SIG-M5 (cell line): ENCODE measurements at regions not wholly inside any gene's neighbourhood (a gene's known extent, or its start where the extent isn't known, plus 50 kb on each side); places are given as distances from the start of the nearest gene placed in this dataset.
"Not testable (repeated sequence)": the region's sequence is repeated elsewhere in the genome, so short reads cannot be mapped to it uniquely, and the experiment has no call there.

Experiments
- DNase-seq: peaks from one replicate; lab custom pipeline; 2025; lab: John Stamatoyannopoulos, UW

DNA sequence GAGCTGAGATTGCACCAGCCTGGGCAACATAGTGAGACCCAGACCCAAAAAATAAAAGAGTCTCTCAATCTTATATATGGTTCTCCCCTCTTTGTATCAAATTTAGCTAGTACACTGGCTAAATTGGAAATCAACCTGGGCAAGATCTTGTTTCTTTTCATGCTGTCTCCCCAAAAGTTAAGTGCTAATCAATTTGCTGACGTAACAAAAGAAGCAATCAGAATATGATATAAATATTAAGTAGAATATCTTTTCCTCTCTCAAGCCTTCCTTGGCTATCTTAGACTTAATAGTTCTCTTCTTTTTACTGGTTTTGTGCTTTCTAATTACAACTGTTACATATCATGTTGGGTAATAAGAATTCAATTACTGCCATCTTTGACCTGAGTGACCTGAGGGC lies 258.9 kb downstream of the KCNRG start:
- no peak for DNase-seq

DNA sequence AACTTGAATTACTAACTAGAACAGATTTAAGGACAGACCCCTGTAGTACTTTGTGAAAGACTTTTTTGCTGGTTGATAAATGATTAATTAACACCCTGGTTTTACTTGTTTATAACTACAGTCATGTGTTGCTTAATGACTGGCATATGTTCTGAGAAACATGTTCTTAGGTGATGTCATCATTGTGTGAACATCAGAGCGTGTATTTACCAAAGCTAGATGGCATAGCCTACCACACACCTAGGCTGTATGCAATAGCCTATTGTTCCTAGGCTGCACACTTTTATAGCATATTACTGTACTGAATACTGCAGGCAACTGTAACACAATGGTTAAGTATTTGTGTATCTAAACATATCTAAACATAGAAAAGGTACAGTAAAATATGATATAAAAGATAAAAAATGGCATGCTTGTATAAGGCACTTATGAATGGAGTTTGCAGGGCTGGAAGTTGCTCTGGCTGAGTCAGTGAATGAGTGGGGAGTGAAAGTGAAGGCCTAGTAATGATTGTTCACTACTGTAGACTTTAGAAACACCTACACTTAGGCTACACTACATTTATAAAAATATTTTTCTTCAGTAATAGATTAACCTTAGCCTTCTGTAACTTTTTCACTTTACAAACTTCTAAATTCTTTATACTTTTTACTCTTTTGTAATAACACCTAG lies 260.3 kb downstream of the KCNRG start:
- DNase-seq, result no peak

- DNase-seq, result no peak
These were observed 261.3 kb downstream of the KCNRG start for GRCh38 chr13:50276550-50276949.

DNA sequence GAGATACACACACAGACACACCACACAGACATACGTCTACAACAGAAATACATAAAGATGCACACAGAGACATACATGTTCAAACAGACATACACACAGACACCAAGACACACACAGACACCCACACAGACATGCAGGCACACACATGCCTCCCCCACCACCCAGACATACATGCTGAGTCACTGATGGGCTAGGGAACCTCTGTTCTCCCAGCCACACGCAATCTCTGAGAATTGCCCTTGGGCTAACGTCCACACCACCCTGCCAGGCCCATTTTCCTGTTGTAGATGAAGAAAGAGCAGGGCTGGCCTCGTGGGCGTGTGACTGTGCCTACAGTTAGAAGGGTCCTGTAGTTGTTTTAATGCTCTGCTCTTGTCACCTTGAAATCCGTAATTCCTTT lies 261.9 kb downstream of the KCNRG start:
- DNase-seq, result no peak

DNA sequence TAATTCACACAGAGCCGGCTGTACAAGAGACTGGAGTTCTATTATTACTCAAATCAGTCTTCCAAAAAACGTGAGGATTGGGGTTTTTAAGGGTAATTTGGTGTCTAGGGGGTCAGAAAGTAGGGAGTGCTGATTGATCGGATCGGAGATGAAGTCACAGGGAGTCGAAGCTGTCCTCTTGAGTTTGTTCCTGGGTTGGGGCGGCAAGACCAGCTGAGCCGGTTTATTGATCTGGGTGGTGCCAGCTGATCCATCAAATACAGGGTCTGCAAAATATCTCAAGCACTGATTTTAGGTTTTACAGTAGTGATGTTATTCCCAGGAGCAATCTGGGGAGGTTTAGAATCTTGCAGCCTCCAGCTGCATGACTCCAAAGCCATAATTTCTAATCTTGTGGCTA lies 262.7 kb downstream of the KCNRG start:
- no peak for DNase-seq

DNA sequence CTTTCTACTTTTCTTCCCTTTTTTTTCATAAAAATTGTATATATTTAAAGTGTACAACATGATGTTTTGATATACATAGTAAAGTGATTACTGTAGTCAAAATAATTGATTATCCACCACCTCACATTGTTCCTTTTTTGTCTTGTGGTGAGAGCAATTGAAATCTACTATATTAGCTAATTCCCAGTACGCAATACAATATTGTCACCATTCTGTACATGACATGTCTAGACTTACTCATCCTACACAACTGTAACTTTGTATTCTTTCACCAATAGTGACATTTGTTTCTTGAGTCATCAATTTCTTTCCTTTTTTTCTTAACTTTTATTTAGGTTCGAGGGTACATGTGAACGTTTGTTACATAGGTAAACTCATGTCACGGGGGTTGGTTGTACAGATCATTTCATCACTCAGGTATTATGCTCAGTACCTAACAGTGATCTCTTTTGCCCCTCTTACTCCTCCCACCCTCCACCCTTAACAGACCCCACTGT lies 265.2 kb downstream of the KCNRG start:
- no peak for DNase-seq

GRCh38 chr13:50282016-50282415 lies 266.8 kb downstream of the KCNRG start:
- DNase-seq, result no peak

GRCh38 chr13:50283017-50283416 lies 267.8 kb downstream of the KCNRG start:
- no peak for DNase-seq

DNA sequence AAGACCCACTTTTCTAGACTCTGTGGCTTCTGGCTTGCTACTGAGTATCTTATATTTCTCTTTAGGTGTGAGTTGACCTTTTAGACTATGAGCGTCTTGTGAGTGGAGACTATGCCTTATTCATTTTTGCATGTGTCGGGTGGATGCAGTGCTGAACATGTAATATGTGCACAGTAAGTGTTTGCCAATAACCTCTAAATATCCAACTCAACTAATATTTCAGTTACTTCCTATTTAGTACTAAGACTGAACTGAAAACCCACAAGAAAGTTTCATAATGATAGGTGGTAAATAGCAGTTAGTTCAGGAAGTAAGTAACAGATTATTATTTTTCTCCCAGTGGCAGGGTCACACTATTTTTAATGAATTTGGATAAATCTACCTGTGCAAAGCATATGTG lies 269.3 kb downstream of the KCNRG start:
- DNase-seq, result peak; percentile 77

DNA sequence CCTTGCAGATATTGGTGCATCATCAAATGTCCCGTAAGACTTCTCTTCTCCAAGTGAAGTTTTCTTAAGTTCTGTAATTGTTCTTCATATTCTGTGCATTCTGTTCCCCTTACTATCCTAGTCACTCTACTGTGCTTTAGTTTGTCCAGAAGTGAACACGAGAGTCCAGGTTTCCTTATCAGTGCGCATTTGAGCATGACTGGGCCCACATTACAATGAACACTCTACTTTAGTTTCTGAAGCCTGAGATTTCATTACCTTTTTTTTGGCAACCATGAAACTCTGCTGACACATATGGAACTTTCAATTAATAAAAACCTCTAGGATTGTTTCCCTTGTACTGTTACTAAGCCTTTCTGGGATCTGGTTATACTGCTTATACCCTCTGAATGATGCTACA lies 270.0 kb downstream of the KCNRG start:
- DNase-seq, result no peak

GRCh38 chr13:50286324-50286723 lies 271.1 kb downstream of the KCNRG start:
- no peak for DNase-seq

- DNase-seq, result peak; percentile 45
These were observed 274.9 kb downstream of the KCNRG start for GRCh38 chr13:50290186-50290585.

- DNase-seq, result no peak
These were observed 276.4 kb downstream of the KCNRG start for GRCh38 chr13:50291611-50292010.

- DNase-seq, result no peak
These were observed 276.8 kb downstream of the KCNRG start for GRCh38 chr13:50292081-50292480.

DNA sequence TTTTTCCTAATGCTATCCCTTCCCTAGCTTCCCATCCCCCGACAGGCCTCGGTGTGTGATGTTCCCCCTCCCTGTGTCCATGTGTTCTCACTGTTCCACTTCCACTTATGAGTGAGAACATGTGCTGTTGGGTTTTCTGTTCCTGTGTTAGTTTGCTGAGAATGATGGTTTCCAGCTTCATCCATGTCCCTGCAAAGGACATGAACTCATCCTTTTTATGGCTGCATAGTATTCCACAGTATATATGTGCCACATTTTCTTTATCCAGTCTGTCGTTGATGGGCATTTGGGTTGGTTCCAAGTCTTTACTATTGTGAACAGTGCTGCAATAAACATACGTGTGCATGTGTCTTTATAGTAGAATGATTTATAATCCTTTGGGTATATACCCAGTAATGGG lies 279.2 kb downstream of the KCNRG start:
- not testable (repeated sequence) for DNase-seq

DNA sequence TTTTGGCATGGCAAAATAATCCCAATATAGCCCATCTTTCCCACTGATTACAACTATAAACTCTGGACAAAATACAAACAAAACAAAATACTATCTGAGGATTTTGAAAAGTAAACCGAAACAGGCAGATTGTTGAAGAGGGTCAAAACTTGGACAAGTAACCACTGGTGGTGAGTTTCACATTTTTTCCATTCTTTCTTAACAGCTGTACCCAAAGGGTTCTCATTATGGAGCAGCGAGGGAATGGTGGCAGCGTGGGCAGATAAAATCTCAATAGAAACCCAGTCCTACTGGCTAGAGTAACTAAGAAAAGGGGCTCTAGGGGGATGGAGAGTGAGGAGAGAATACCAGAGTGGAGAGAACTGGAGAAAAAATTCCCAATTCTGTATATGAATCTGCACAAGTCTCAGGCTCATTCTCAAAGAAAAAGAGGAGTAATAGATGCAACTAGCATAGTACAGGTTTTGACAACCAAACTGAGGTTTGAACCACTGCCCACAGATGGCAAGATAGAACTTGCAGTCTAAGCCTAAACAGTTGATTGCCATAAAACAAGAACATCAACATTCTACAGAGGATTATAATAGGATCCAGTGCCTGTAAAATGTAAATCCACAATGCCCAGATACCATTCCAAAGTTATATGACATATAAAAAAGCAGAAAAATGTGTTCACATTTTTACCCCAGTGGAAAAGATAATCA lies 284.5 kb downstream of the KCNRG start:
- DNase-seq, result no peak

DNA sequence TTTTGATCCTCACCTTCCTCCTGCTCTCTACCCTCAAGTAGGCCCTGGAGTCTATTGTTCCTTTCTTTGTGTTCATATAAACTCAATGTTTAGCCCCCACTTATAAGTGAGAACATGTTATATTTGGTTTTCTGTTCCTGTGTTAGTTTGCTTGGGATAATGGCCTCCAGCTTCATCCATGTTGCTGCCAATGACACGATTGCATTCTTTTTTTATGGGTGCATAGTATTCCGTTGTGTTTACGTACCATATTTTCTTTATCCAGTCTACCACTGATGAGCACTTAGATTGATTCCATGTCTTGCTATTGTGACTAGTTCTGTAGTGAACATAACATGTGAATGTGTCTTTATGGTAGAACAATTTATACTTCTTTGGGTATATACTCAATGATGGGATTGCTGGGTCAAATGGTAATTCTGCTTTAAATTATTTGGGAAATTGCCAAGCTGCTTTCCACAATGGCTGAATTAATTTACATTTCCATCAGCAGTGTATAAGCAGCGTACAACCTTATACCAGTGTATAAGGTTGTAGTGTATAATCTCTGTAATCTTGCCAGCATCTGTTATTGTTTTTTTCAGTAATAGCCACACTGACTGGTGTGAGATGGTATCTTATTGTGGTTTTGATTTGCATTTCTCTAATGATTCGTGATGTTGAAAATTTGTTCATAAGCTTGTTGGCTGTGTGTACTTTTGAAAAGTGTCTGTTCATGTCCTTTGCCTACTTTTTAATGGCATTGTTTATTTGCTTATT lies 288.9 kb downstream of the KCNRG start:
- no peak for DNase-seq

DNA sequence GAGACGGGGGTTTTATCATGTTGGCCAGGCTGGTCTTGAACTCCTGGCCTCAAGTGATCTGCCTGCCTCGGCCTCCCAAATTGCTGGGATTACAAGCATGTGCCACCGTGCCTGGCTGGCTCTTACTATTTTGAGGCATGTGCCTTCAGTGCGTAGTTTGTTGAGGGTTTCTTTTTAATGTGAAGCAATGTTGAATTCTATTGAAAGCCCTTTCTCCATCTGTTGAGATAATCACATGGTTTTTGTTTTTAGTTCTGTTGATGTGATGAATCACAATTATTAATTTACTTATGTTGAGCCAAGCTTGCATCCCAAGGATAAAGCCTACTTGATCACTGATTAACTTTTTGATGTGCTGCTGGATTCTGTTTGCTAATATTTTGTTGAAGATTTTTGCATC lies 290.9 kb downstream of the KCNRG start:
- DNase-seq, result no peak

DNA sequence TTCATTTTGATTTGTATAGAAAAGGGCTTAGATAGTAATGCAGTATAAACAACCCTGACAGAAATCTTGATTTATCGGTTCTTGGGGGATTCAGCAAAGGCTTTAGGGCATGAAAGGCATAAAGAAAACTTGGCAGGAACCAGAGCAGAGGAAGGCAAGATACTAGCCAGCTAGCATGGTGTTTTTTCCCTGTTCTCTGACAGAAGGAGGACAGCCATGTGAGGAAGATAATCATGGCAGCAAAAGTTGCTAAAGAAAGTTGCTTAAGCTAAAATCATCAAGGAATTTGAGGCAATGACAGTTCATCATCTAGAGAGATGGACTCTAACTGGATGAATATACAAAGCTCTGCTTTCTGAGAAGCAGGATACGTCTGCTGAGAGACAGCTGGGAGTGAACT lies 294.1 kb downstream of the KCNRG start:
- no peak for DNase-seq

- DNase-seq, result no peak
These were observed 294.8 kb downstream of the KCNRG start for GRCh38 chr13:50309882-50310594.

DNA sequence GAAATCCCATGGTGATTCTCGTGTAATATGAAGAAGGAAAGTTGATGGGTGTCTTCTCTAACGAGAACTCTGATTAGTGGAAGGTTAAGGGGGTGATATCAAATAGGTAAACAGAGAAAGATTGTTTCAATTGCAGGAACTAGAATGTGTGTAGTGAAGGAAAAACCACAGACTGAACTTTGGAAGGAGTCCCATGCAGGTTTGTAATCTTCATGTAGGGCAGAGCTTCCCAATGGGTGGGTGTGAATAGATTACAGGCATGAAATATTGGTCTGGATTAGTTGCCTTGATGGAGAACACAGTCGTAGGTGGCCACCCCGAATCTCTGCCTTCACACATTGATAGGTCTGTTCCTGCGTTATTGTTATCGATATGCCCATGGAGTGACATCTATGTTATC lies 295.5 kb downstream of the KCNRG start:
- DNase-seq, result no peak

- DNase-seq, result no peak
These were observed 303.6 kb downstream of the KCNRG start for GRCh38 chr13:50318887-50319286.
